HG03159 (cell line): ENCODE measurements at regions not wholly inside any gene's neighbourhood (a gene's known extent, or its start where the extent isn't known, plus 50 kb on each side); places are given as distances from the start of the nearest gene placed in this dataset.
"Not testable (repeated sequence)": the region's sequence is repeated elsewhere in the genome, so short reads cannot be mapped to it uniquely, and the experiment has no call there.

Experiments
- ATAC-seq: cut with Tn5 transposase; IDR thresholded peaks from one replicate; pipeline ENCODE4 v1.9.1; 2021; ENCODE audit warnings: mild to moderate bottlenecking, moderate library complexity; ENCODE audit not compliant: unreplicated experiment

DNA sequence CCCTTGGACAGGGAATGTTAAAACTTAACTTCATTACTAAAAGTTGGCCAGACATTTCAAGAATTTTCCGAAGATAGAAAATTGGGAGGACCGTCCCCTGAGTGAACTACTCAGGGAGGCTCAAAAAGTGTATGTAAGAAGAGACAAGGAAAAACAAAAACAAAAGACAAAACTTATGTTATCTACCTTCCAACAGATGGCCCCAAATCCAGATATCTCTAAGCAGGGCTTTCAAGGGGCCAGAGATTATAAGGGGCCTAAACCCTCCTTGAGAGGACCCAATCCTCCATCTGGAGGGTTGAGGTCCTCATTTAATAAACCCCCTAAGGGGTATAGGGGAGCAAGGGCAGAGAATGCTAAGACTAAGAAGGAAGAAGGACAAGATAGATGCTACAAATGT lies 203.6 kb downstream of the SH2D4B start:
- ATAC-seq = no peak

GRCh38 chr10:80750268-80750667 lies 212.6 kb downstream of the SH2D4B start:
- ATAC-seq = no peak

- ATAC-seq = no peak
Measured at GRCh38 chr10:80751940-80752339, 214.2 kb downstream of the SH2D4B start.

DNA sequence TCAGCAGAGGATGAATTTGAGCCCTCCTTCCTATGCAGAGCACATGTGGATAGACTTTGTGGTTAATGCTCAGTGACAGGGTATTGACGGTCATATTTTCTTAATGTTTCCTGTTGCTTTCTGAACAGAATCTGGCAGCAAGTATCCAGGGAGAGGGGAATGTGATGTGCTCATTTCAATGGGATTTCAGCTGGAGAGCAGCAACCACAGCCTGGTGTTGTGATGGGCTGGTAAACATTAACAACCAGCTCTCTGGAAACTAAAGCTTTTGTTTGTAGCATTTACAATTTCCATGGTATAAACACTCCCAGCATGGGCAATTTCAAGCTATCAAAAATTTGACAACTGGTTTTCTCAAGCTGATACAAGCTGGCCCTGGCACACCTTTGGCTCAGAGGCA lies 215.9 kb downstream of the SH2D4B start:
- ATAC-seq = no peak

GRCh38 chr10:80755893-80756292 lies 218.2 kb downstream of the SH2D4B start:
- ATAC-seq = no peak

DNA sequence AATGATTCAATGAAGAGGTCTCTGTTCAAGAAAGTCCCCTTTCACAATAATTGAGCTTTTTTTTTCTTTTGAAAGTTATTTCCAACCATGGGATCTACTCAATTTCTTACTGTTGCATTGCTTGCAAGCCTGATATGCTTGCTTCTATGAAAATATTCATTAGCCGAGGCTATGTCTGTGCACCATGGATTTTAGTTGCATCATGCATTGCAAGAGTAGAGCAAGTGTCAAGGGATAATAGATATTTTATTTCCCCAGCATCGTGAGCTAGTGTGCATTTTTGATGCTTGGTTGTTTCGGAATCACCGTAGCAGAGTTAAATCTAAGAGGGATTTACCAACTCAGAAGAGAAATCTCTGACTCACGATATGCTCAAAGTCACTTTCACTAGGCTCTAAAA lies 222.0 kb downstream of the SH2D4B start:
- no peak for ATAC-seq

- no peak for ATAC-seq
Measured at GRCh38 chr10:80760914-80761371, 223.2 kb downstream of the SH2D4B start.

DNA sequence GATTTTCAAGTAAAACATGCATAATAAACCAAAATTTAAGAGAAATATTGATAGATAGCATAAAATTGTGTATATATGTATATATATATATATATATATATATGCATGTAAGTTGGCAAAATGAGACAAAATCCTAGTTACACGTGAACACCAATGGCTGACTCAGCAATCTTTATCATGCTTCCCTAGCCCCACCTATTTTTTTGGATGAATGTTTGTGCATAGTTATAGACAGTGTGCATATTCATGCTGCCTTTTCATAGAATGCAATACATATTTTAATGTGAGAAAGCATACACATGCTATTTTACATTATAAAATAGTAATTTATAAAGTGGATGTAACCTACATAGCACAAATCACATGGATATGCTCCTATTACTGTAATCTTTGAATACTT lies 230.3 kb downstream of the SH2D4B start:
- no peak for ATAC-seq

GRCh38 chr10:80769700-80770160 lies 232.0 kb downstream of the SH2D4B start:
- ATAC-seq = no peak

DNA sequence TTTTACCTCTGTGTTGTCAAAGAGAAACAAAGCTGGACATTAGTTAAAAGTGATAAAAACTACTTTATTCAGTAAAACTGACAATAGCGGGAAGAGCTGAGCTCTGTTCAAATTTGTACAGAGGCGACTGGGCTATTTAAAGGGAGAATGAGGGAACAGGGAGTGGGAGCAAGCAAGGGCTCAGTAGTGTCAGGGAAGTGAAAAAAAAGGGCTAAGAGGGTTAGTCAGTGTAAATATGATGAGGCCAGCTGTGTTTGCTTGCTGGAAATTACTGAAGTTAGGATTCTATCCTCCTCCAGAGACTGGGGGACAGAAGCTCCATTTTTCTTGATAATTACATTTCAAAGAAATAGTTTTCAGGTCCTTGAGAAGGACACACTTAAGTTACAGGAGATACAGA lies 232.5 kb downstream of the SH2D4B start:
- no peak for ATAC-seq

DNA sequence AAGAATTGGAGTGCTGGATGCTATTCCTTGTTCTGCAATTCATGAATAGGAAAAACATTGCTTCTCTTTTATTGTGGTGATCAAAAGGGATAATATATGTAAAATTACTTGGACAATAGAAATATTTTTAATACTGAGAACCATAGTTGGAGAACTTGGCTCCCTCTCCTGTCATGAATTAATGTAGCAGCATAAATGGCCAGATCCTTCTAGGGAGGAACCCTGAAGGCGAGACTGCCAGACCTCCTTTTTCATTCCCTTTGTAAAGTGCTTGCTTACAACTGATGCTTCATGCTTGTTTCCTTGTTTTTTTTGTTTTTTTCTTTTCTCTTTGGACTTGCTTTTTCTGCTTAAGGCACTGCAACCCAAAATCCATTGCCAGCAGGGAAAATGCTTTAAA lies 233.6 kb downstream of the SH2D4B start:
- no peak for ATAC-seq

- ATAC-seq = no peak
Measured at GRCh38 chr10:80771902-80772555, 234.3 kb downstream of the SH2D4B start.

GRCh38 chr10:80772596-80772995 lies 234.9 kb downstream of the SH2D4B start:
- no peak for ATAC-seq

DNA sequence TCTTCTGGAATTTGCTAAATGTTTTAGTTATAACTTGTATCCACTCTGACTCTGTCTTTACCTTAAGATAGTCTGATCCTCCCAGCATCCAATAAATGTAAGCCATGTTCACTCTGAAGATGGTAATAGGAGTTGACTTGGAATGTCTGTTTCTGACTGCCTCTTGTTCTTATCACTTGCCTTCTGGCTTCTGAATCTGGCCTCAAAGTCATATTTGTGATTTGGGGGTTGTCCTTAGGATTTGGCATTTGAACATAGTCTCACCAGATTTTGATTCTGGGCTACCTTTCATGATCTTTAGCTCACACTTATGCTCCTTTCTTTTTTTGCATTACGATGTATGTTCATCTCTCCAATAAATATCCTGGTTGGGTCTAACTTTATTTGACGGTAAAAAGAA lies 247.0 kb downstream of the SH2D4B start:
- no peak for ATAC-seq

- no peak for ATAC-seq
Measured at GRCh38 chr10:80786322-80786721, 248.6 kb downstream of the SH2D4B start.

DNA sequence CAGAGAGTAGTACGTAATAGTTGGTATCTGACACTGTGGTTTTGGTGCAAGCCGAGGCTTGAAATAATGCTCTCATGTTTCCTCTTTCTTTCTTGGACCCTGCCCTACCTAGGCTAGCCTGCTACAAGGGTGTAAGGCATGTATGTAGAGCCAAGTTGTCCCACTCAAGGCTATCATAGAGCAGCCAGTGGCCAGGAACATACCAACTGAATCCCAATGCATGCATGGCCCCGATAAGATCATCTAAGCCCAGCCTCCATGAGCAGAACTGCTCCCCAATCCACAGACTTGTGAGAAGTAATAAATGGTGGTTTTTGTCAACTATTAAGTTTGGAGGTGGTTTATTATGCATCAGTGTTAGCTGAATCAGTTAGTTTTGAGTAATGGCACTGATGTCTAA lies 250.2 kb downstream of the SH2D4B start:
- ATAC-seq = no peak

GRCh38 chr10:80794994-80795393 lies 257.3 kb downstream of the SH2D4B start:
- ATAC-seq = no peak

GRCh38 chr10:80805343-80806020 lies 267.8 kb downstream of the SH2D4B start:
- ATAC-seq = no peak

- no peak for ATAC-seq
Measured at GRCh38 chr10:80814147-80814652, 276.5 kb downstream of the SH2D4B start.

DNA sequence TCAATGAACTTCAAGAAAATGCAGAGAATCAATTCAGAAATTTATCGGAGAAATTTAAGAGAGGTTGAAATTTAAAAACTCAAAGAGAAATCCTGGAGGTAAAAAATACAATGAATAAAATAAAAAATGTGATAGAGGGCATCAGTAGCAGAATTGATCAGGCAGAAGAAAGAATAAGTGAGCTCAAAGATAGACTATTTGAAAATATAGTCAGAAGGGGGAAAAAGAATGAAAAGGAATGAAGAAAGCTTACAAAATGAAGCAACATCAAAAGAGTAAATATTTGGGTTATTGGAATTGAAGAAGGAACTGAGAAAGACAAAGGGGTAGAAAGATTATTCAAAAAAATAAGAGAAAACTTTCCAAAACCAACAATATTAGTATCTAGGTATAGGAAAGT lies 291.4 kb downstream of the SH2D4B start:
- no peak for ATAC-seq

DNA sequence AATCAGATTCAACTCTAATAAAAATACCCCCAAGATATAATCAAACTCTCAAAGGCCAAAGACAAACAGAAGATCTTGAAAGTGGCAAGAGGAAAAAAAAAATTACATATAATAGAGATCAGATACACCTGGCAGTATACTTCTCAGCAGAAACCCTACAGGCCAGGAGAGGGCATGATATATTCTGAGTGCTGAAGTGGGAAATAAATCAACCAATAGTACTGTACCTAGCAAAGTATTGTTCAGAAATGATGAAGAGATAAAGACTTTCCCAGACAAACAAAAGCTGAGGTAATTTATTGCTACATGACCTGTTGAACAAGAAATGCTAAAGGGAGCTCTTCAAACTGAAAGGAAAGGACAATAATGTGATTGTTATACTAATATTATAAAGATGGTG lies 291.9 kb downstream of the SH2D4B start:
- ATAC-seq = no peak

GRCh38 chr10:80832693-80833092 lies 295.0 kb downstream of the SH2D4B start:
- ATAC-seq = not testable (repeated sequence)
